ENCODE measurements at regions not wholly inside any gene's neighbourhood (a gene's known extent, or its start where the extent isn't known, plus 50 kb on each side); places are given as distances from the start of the nearest gene placed in this dataset.

DNA sequence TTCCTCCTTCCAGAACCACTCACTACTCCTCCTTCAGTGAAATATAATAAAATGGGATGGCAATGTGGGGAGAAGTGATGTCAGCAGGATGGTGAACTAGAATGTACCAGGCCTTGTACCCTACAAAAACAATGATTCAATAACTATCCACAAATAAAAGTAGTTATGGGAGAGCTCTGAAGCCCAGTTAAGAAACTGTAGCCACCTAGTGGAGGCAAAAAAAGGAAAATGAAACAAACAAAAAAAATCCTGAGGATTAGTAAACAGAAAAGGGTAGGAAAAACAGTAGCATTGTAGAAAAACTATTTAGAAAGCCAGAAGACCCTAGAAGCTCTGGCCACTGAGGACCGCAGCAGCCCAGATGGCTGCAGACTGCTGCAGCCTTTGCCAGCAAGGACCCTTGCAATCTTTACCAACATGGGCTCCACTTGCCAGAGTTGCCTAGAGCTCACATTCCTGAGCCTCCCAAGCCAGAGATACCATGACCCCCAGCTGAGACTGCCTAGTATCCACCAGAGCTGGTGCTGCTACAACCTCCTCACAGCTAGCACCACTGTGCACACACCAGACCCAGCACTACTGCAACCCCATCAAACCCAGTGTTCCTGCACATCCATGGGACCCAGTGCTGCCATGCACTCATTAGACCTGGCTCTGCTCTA is 259.7 kb upstream of the MSX2 start:
- no peak for TF ChIP-seq POLR2AphosphoS5 (IDR thresholded peaks at IDR 0.05; ENCODE audit: low read depth)
- TF ChIP-seq, protein P1, sequence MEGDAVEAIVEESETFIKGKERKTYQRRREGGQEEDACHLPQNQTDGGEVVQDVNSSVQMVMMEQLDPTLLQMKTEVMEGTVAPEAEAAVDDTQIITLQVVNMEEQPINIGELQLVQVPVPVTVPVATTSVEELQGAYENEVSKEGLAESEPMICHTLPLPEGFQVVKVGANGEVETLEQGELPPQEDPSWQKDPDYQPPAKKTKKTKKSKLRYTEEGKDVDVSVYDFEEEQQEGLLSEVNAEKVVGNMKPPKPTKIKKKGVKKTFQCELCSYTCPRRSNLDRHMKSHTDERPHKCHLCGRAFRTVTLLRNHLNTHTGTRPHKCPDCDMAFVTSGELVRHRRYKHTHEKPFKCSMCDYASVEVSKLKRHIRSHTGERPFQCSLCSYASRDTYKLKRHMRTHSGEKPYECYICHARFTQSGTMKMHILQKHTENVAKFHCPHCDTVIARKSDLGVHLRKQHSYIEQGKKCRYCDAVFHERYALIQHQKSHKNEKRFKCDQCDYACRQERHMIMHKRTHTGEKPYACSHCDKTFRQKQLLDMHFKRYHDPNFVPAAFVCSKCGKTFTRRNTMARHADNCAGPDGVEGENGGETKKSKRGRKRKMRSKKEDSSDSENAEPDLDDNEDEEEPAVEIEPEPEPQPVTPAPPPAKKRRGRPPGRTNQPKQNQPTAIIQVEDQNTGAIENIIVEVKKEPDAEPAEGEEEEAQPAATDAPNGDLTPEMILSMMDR (IDR thresholded peaks at IDR 0.05; ENCODE audit: insufficient read depth, low read length): no peak
